Colon (tissue), 2 donors: ENCODE measurements at regions not wholly inside any gene's neighbourhood (a gene's known extent, or its start where the extent isn't known, plus 50 kb on each side); places are given as distances from the start of the nearest gene placed in this dataset.
"Not testable (repeated sequence)": the region's sequence is repeated elsewhere in the genome, so short reads cannot be mapped to it uniquely, and the experiment has no call there.

Experiments used
- FAIRE-seq: peaks from 2 replicates; lab custom pipeline; 2012; peaks lifted over from hg19 to GRCh38; lab: Jason Lieb, UNC
- donor health status: control.
- donor health status: control.

GRCh38 chr9:108765265-108765664 lies 90.5 kb downstream of the ACTL7B start:
- FAIRE-seq, result no peak

- no peak for FAIRE-seq
Observed at GRCh38 chr9:108762348-108763055, 93.3 kb downstream of the ACTL7B start.

- no peak for FAIRE-seq
Observed at GRCh38 chr9:108761655-108762347, 94.0 kb downstream of the ACTL7B start.

DNA sequence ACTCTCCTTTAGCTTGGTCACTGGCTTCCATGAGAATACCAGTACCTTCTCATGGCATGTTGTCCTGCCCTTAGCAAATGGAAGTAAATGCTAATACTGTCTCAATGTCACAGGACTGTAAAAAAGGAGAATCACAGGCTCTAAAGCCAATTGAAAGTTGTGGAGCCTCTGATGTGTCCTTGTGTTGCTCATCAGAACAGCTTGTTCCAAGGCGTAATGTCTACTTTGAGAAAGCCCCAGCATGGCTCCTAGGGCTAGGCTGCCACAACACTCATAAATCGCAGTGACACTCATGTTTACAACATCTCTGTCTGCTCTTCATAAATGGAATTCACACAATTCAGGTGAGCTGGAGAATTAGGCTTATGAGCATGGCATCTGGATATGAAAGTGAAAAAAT lies 94.9 kb downstream of the ACTL7B start:
- no peak for FAIRE-seq

- FAIRE-seq, result no peak
Observed at GRCh38 chr9:108759835-108760234, 96.0 kb downstream of the ACTL7B start.

DNA sequence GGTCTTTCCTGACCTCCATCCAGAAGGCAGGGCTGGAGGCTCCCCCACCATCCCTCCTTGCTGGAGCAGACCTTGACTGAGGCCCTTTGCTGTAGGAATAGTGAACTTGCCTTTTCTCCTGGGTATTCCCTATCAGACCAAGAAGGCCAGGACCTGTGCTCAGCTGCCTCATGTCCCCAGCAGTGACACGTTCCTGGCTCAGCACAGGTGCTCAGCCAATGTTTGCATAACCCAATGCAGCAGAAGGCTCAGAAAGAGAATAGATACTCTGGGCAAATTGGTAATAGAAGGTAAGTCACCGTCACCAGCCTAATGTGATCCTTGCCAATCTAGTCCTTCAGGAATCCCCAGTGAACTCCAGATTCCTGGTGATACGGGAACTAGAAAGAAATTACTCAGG lies 96.4 kb downstream of the ACTL7B start:
- no peak for FAIRE-seq

DNA sequence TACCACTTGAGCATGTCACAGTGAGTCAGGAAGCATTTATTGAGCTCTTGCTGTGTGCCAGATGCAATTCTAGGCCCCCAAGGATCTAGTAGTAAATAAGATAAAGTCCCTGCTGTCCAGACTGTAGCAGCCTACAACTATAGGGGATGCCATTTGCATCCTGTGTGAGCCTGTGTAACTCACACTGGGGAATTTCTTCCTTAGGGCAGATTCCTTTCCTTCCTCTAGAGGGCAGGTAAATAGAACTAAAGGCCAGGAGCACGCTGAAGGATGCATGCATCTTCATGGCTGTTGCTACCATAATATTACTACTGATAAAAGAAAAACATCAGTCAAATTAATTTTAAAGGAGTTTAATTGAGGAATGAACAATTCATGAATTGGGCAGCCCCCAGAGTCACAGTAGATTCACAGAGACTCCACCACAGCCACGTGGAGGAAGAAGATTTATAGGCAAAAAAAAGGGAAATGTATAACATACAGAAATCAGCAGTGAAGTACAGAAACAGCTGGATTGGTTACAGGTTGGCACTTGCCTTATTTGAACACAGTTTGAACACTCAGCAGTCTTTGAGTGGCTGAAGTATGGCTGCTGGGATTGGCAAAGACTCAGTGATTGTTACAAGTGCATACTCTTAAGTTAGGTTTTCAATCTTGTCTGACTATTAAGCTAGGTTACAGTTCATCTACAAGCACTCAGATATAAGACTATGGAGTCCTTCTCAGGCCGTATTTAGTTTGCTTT lies 98.9 kb downstream of the ACTL7B start:
- FAIRE-seq, result no peak

- FAIRE-seq, result no peak
Observed at GRCh38 chr9:108755979-108756378, 99.8 kb downstream of the ACTL7B start.

- FAIRE-seq, result no peak
Observed at GRCh38 chr9:108751369-108751768, 104.4 kb downstream of the ACTL7B start.

DNA sequence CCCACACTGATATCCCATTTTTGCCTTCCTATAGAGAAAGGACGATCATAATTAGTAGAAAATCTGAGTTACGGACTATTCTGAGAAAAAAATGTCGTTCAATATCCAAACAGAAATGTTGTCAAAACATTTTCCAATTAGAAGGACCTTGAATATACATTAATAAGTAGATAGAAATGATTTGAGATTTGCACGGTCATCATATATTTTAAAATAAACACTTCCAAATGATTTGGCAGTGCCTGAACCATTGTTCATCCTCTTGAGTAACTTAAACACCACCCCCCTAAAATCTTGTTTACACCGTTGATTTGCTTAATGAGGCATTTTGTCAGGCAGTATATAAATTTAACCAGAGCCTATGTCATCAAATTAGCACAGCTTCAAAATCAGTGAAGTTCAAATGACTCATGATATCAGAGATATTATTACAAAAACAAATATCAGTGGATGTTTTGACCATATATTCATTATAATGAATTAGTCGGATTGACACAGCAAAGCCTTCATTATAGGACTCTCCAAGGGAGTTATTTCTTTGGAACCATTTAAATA lies 105.0 kb downstream of the ACTL7B start:
- no peak for FAIRE-seq

GRCh38 chr9:108748776-108749175 lies 107.0 kb downstream of the ACTL7B start:
- FAIRE-seq, result no peak

DNA sequence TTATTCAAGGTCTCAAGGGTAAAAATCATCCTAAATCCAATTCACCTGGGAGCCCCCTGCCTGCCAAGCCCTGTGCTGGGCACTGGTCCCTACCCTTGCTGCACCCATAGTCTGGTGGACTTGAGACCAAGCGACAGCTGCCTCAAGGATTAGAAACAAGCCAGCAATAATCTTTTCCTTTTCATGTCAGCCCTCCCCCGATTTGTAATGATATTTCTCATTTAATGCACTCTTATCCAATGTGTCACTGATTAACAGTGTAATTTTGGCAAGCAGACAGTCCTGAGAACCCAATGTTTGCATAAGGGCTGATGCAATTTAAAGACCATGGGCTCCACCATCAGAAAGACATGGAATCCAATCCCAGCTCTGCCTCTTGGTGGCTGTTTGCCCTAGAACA lies 108.9 kb downstream of the ACTL7B start:
- FAIRE-seq, result no peak

GRCh38 chr9:108746001-108746400 lies 109.8 kb downstream of the ACTL7B start:
- FAIRE-seq, result no peak

DNA sequence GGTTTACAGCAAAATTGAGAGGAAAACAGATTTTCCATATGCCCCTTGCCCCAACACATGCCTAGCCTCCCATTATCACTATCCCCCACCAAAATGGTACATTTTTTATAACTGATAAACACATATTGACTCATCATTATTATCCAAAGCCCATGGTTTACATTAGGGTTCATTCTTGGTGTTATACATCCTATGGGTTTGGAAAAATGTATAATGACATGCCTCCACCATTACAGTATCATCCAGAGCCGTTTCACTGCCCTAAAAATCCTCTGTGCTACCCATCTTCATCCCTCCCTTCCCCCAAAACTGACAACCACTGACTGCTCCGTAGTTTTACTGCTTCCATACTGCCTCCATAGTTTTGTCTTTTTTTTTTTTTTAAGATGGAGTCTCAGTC lies 111.1 kb downstream of the ACTL7B start:
- FAIRE-seq, result no peak

- FAIRE-seq, result no peak
Observed at GRCh38 chr9:108743901-108744371, 111.8 kb downstream of the ACTL7B start.

DNA sequence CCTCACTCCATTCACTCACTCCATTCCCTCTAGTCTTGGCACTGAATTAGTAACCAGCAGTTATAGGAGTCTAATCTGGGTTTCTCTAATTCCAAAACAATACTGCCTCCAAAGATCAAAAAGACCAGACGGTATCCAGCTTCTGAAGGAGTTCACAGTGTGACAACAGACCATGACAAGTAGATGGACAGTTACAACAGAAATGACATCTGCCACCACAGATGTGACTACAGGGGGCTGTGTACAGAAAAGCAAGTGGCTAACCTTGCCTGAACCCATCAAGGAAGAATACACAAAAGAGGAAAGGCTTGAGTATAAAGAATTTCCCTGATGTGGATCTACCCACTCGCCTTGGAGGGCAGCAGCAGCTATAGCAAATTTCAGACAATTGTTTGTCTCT lies 112.4 kb downstream of the ACTL7B start:
- no peak for FAIRE-seq

DNA sequence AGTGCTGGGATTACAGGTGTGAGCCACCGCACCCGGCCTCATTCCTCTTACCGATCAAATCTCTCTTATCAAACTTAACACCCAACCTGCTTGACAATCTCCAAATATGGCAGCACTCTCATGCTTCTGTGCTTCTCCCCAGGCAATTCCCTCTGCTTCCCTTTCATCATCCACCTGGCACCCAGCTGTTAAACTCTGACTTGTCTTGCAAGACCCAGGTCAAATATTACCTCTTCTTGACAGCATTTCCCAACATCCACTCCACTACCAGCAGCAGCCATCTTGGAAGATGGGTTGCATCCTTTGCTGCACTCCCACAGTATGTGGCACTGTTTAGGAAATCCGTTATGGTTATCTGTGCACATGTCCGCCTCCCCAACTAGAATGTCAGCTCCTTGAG lies 113.6 kb downstream of the ACTL7B start:
- FAIRE-seq, result no peak

DNA sequence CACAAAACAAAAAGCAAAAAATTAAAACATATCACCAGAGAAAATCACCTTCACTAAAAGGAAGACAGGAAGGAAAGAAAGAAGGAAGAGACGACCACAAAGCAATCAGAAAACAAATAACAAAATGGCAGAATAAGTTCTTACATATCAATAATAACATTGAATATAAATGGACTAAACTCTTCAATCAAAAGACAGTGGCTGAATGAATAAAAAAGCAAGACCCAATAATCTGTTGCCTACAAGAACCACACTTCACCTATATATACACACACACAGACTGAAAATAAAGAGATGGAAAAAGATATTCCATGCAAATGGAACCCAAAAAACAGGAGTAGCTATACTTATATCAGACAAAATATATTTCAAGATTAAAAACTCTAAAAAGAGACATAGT lies 124.5 kb downstream of the ACTL7B start:
- not testable (repeated sequence) for FAIRE-seq

DNA sequence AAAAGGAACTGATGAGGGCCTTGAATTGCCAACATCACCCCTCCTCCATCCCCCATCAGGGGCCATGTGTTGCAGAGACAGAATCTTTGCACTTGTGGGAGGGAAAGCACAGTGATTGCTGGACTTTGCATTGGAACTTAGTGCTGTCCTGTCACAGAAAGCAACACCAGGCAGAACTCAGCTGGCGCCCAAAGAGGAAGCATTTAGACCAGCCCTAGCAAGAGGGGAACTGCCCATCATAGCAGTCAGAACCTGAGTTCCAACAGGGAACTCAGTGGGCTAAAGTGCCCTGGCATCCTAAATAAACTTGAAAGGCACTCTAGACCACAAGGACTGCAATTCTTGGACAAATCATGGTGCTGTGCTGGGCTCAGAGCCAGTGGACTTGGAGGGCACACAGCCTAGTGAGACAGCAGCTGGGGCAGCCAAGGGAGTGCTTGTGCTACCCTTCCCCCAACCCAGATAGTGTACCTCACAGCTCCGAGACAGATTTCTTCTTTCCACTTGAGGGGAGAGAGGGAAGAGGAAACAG lies 128.1 kb downstream of the ACTL7B start:
- no peak for FAIRE-seq

- no peak for FAIRE-seq
Observed at GRCh38 chr9:108724652-108725051, 131.1 kb downstream of the ACTL7B start.

DNA sequence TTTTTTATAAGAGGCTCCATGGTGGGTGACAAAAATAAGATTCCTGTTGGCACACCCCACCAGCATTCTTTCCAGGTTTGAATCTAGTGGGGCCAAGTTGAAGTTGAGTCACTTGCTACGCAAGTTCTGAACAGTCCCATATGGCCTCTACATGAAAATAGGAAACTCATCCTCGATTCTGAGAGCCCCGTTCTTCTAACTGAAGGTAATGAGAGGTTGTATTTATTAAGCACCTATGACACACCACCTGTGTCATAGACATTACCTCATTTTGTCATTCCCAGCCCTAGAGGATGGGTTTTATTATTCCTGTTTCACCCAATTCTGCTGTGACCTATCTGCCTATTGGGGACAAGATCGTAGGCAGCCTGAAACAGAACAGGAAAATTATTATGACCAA lies 131.7 kb downstream of the ACTL7B start:
- no peak for FAIRE-seq

- FAIRE-seq, result no peak
Observed at GRCh38 chr9:108722396-108722795, 133.4 kb downstream of the ACTL7B start.
